ENCODE measurements at regions not wholly inside any gene's neighbourhood (a gene's known extent, or its start where the extent isn't known, plus 50 kb on each side); places are given as distances from the start of the nearest gene placed in this dataset.

DNA sequence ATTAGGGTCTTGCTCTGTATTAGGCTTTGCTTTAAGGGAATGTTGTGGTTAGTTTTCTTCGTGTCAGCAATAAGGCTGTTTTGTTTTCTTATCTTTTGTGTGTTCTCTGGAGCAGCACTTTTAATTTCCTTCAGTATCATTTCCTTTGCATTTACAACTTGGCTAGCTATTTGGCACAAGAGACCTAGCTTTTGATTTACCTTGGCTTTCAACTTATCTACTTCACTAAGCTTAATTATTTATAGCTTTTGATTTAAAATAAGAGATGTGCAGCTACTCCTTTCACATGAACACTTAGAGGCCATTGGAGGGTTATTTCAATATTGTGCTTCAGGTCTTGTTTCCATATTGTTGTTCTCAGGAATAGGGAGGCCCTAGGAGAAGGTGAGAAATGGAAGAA is 68.2 kb downstream of the FAT4 start:
- H3K27me3 ChIP-seq (replicated peaks in 1 of 7): no peaks in the 10 kb centered on the region
- WGBS, 5 donors: 27 to 49% (median 39%) methylated on average over 1 of the region's 1 CpG
- peaks cover 0 to 8% (median 0%) of the 10 kb centered on the region in 8 donors for H3K9me3 ChIP-seq
- peak overlapping the region in 5 of 8 donors; percentile 12 to 53 (median 41) for H3K27ac ChIP-seq
- H3K4me1 ChIP-seq: no peaks in the 10 kb centered on the region
- DNase-seq: no peak
- H3K36me3 ChIP-seq: no peaks in the 10 kb centered on the region
- intact Hi-C loops (cut with DNase I; ENCODE audit: low total_unique reads): no loop called here
- H3K4me3 ChIP-seq: no peak overlapping the region
- TF ChIP-seq, protein P1, sequence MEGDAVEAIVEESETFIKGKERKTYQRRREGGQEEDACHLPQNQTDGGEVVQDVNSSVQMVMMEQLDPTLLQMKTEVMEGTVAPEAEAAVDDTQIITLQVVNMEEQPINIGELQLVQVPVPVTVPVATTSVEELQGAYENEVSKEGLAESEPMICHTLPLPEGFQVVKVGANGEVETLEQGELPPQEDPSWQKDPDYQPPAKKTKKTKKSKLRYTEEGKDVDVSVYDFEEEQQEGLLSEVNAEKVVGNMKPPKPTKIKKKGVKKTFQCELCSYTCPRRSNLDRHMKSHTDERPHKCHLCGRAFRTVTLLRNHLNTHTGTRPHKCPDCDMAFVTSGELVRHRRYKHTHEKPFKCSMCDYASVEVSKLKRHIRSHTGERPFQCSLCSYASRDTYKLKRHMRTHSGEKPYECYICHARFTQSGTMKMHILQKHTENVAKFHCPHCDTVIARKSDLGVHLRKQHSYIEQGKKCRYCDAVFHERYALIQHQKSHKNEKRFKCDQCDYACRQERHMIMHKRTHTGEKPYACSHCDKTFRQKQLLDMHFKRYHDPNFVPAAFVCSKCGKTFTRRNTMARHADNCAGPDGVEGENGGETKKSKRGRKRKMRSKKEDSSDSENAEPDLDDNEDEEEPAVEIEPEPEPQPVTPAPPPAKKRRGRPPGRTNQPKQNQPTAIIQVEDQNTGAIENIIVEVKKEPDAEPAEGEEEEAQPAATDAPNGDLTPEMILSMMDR (IDR thresholded peaks at IDR 0.05 in 8 of 11, conservative IDR thresholded peaks at IDR 0.05 in 3 of 11): no peak
- TF ChIP-seq POLR2A (IDR thresholded peaks at IDR 0.05) (no peak), POLR2AphosphoS5 (IDR thresholded peaks at IDR 0.05) (no peak)

DNA sequence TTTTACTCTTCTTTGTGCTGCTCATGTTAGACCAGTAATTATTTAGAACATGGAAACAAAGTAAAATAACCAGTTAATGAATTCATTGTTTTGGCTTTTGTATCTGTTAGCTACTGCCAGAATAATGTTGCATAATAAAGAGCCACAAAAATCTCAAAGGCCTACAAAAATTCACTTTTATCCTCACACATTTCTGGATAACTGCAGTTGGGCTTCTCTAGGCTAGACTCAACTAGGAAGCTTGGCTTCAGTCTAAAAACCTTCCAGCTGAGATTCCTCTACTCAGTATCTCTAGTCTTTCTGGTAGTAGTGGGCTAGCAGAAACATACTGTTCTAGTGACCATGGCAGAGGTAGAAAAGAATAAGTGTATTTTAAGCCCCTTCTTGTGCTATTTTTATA is 73.0 kb downstream of the FAT4 start:
- no peaks in the 10 kb centered on the region for H3K36me3 ChIP-seq
- H3K4me1 ChIP-seq: peaks cover 0 to 5% (median 0%) of the 10 kb centered on the region in 6 donors
- intact Hi-C loops (cut with DNase I; ENCODE audit: low total_unique reads): no loop called here
- no peak overlapping the region for H3K4me3 ChIP-seq
- TF ChIP-seq POLR2AphosphoS5 (IDR thresholded peaks at IDR 0.05) (no peak), POLR2A (IDR thresholded peaks at IDR 0.05) (no peak)
- TF ChIP-seq, protein P1 (IDR thresholded peaks at IDR 0.05 in 8 of 11, conservative IDR thresholded peaks at IDR 0.05 in 3 of 11): no peak
- H3K27ac ChIP-seq: no peak overlapping the region
- DNase-seq: no peak
- no peaks in the 10 kb centered on the region for H3K27me3 ChIP-seq (replicated peaks in 1 of 7)
- peaks cover 0 to 10% (median 0%) of the 10 kb centered on the region in 8 donors for H3K9me3 ChIP-seq

DNA sequence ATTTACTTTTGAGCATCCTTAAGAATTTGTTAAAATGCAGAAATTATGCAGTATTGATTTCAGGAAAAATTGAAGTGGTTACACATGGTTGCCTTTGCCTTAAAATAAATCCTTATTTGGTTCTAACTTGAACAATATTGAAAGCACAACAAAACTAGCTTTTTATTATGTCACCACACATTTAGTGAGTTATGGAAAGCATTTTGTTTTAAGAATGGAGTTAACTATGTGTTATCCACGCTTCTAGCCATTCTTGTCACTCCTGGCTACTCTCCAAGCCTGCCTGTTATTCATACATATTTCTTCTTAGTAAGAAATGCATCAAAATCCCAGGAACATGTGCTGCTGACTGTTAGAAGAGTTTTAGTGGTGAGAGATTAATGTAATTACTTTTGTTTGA is 73.9 kb downstream of the FAT4 start:
- 59 to 66% (median 60%) methylated on average over 1 of the region's 1 CpG for WGBS, 5 donors

DNA sequence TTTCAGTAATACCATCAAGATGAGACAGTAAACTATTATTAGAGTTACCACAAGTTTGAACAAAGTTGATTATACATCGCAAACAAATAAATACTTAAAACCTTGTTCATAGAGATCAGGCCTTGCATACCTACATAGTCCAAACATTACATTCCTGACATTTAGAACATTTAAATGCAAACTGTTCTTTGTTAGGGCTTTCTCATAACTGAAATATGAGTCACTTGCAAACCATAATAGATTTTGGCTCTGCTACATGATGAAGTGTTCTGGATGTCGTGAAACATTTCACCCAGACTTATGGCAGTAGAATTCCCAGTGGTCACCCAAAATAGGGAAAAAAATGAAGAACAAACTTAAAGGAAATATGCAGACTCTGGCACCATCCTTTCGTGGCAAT is 75.0 kb downstream of the FAT4 start:
- TF ChIP-seq POLR2AphosphoS5 (IDR thresholded peaks at IDR 0.05): no peak
- TF ChIP-seq, protein P1 (IDR thresholded peaks at IDR 0.05 in 8 of 11, conservative IDR thresholded peaks at IDR 0.05 in 3 of 11): no peak
- intact Hi-C loops (cut with DNase I; ENCODE audit: low total_unique reads): no loop called here
- no peaks in the 10 kb centered on the region for H3K36me3 ChIP-seq
- peak overlapping the region; percentile 11 to 82 (median 62) for H3K27ac ChIP-seq
- 44 to 68% (median 58%) methylated on average over 3 of the region's 3 CpGs for WGBS, 5 donors
- H3K4me1 ChIP-seq: peaks cover 0 to 5% (median 0%) of the 10 kb centered on the region in 6 donors
- DNase-seq: no peak
- H3K9me3 ChIP-seq: peaks cover 0 to 10% (median 0%) of the 10 kb centered on the region in 8 donors
- no peaks in the 10 kb centered on the region for H3K27me3 ChIP-seq (replicated peaks in 1 of 7)
- H3K4me3 ChIP-seq: no peak overlapping the region

More for the DNA sequence above, 73.9 kb downstream of the FAT4 start:
- Histone ChIP-seq H3K27me3 (replicated peaks in 1 of 7) (no peaks in the 10 kb centered on the region), H3K4me1 (peaks cover 0 to 5% (median 0%) of the 10 kb centered on the region in 6 donors), H3K4me3 (no peak overlapping the region), H3K27ac (peak overlapping the region in 2 of 8 donors; percentile 75 to 82), H3K9me3 (peaks cover 0 to 10% (median 0%) of the 10 kb centered on the region in 8 donors), H3K36me3 (no peaks in the 10 kb centered on the region)
- TF ChIP-seq, protein P1 (IDR thresholded peaks at IDR 0.05 in 8 of 11, conservative IDR thresholded peaks at IDR 0.05 in 3 of 11): no peak
- TF ChIP-seq POLR2A (IDR thresholded peaks at IDR 0.05) (no peak), POLR2AphosphoS5 (IDR thresholded peaks at IDR 0.05) (no peak)
- no peak for DNase-seq
- intact Hi-C loops (cut with DNase I; ENCODE audit: low total_unique reads): no loop called here

Data from spleen (tissue), 11 donors.